BE2C (cell line): ENCODE measurements at regions not wholly inside any gene's neighbourhood (a gene's known extent, or its start where the extent isn't known, plus 50 kb on each side); places are given as distances from the start of the nearest gene placed in this dataset.

Experiments used
- DNase-seq: peaks from one replicate; pipeline ENCODE4 v3.0.0-alpha.2; 2020
- H3K27me3 ChIP-seq: fragments of 250-450 bp; sonication (Bioruptor Pico); 2 replicates; pipeline ENCODE4 v1.5.1; 2020; ENCODE audit warnings: mild to moderate bottlenecking
- H3K36me3 ChIP-seq: fragments of 250-450 bp; sonication (Bioruptor Pico); 2 replicates; pipeline ENCODE4 v1.5.1; 2020; ENCODE audit warnings: mild to moderate bottlenecking
- H3K4me1 ChIP-seq: fragments of 250-450 bp; sonication (Bioruptor Pico); 2 replicates; pipeline ENCODE4 v1.5.1; 2020
- H3K4me3 ChIP-seq: 2 replicates; pipeline ENCODE4 v1.5.1; 2011; ENCODE audit warnings: low read depth, low read length
- H3K9me3 ChIP-seq: fragments of 250-450 bp; sonication (Bioruptor Pico); 2 replicates; pipeline ENCODE4 v1.5.1; 2020
- CTCF ChIP-seq: IDR thresholded peaks from 2 replicates; pipeline ENCODE4 v1.5.1; 2012; ENCODE audit warnings: mild to moderate bottlenecking, low read depth, low read length

GRCh38 chr16:65959983-65960382 is 406.5 kb upstream of the CDH5 start:
- no peaks in the 10 kb centered on the region for H3K36me3 ChIP-seq
- no peaks in the 10 kb centered on the region for H3K9me3 ChIP-seq
- no peak for DNase-seq
- TF ChIP-seq CTCF: no peak
- no peaks in the 10 kb centered on the region for H3K27me3 ChIP-seq
- no peak overlapping the region for H3K4me3 ChIP-seq
- H3K4me1 ChIP-seq: no peaks in the 10 kb centered on the region

GRCh38 chr16:65958086-65958485 is 408.4 kb upstream of the CDH5 start:
- Histone ChIP-seq H3K36me3 (no peaks in the 10 kb centered on the region), H3K4me1 (no peaks in the 10 kb centered on the region), H3K4me3 (no peak overlapping the region), H3K9me3 (no peaks in the 10 kb centered on the region), H3K27me3 (no peaks in the 10 kb centered on the region)
- TF ChIP-seq CTCF: no peak
- DNase-seq: no peak

- no peaks in the 10 kb centered on the region for H3K27me3 ChIP-seq
- no peak for TF ChIP-seq CTCF
- no peaks in the 10 kb centered on the region for H3K36me3 ChIP-seq
- DNase-seq: no peak
- no peaks in the 10 kb centered on the region for H3K4me1 ChIP-seq
- no peak overlapping the region for H3K4me3 ChIP-seq
- H3K9me3 ChIP-seq: no peaks in the 10 kb centered on the region
Measured at GRCh38 chr16:65956100-65956499, 410.4 kb upstream of the CDH5 start.

GRCh38 chr16:65954446-65954845 is 412.0 kb upstream of the CDH5 start:
- Histone ChIP-seq H3K27me3 (no peaks in the 10 kb centered on the region), H3K4me3 (no peak overlapping the region)
- no peak for DNase-seq

GRCh38 chr16:65950211-65950610 is 416.3 kb upstream of the CDH5 start:
- no peak for DNase-seq
- no peaks in the 10 kb centered on the region for H3K36me3 ChIP-seq
- H3K9me3 ChIP-seq: no peaks in the 10 kb centered on the region
- H3K4me3 ChIP-seq: no peak overlapping the region
- H3K4me1 ChIP-seq: no peaks in the 10 kb centered on the region
- TF ChIP-seq CTCF: no peak
- no peaks in the 10 kb centered on the region for H3K27me3 ChIP-seq

More at GRCh38 chr16:65954446-65954845, 412.0 kb upstream of the CDH5 start:
- TF ChIP-seq CTCF: no peak
- no peaks in the 10 kb centered on the region for H3K36me3 ChIP-seq
- H3K9me3 ChIP-seq: no peaks in the 10 kb centered on the region
- H3K4me1 ChIP-seq: no peaks in the 10 kb centered on the region

- Histone ChIP-seq H3K9me3 (no peaks in the 10 kb centered on the region), H3K4me3 (no peak overlapping the region), H3K36me3 (no peaks in the 10 kb centered on the region), H3K4me1 (no peaks in the 10 kb centered on the region), H3K27me3 (no peaks in the 10 kb centered on the region)
- TF ChIP-seq CTCF: no peak
- DNase-seq: no peak
Measured at GRCh38 chr16:65948361-65948760, 418.1 kb upstream of the CDH5 start.
